Aorta (tissue), 5 donors: ENCODE measurements at regions not wholly inside any gene's neighbourhood (a gene's known extent, or its start where the extent isn't known, plus 50 kb on each side); places are given as distances from the start of the nearest gene placed in this dataset.

Experiments
- ATAC-seq: fragments of 200-7000 bp; cut with Tn5 transposase; one replicate; pipeline ENCODE4 v1.9.1; 2022; ENCODE audit warnings: moderate library complexity; ENCODE audit not compliant: low FRiP score
- DNase-seq, 2 donors: peaks; one replicate each; pipeline ENCODE4 v3.0.0-alpha.2; 2020
- H3K27ac ChIP-seq, 2 donors: one replicate each; pipeline ENCODE4 v1.5.1; 2013; ENCODE audit warnings: low read length in 2 of 2, mild to moderate bottlenecking in 2 of 2, moderate library complexity in 2 of 2, control low read depth in 1 of 2, inconsistent platforms in 1 of 2, low read depth in 1 of 2
- H3K27me3 ChIP-seq, 2 donors: one replicate each; pipeline ENCODE4 v1.6.1; 2013; ENCODE audit warnings: control low read depth in 1 of 2, low read length in 1 of 2, mild to moderate bottlenecking in 1 of 2, moderate library complexity in 1 of 2; ENCODE audit not compliant: insufficient read depth in 2 of 2, control insufficient read depth in 1 of 2
- H3K36me3 ChIP-seq, 2 donors: one replicate each; pipeline ENCODE4 v1.6.1; 2013; ENCODE audit warnings: control low read depth in 1 of 2, low read length in 1 of 2, mild to moderate bottlenecking in 1 of 2; ENCODE audit not compliant: insufficient read depth in 2 of 2, control insufficient read depth in 1 of 2
- H3K4me1 ChIP-seq, 2 donors: one replicate each; pipeline ENCODE4 v1.6.1; 2013; ENCODE audit warnings: low read length in 2 of 2, control low read depth in 1 of 2, mild to moderate bottlenecking in 1 of 2, moderate library complexity in 1 of 2; ENCODE audit not compliant: insufficient read depth in 2 of 2, control insufficient read depth in 1 of 2
- H3K4me3 ChIP-seq, 2 donors: one replicate each; pipeline ENCODE4 v1.5.1; 2013; ENCODE audit warnings: low read length in 2 of 2, control low read depth in 1 of 2, mild to moderate bottlenecking in 1 of 2
- H3K9me3 ChIP-seq: one replicate; pipeline ENCODE4 v1.6.1; 2013; ENCODE audit warnings: mild to moderate bottlenecking, low read length; ENCODE audit not compliant: control insufficient read depth
- WGBS, 2 donors: extraction: QIAGEN DNeasy Blood & Tissue Kit; methylation state at CpG; one replicate each; pipeline ENCODE4 v1.1.7; 2013; 5-methylcytosine and 5-hydroxymethylcytosine counted together
- intact Hi-C, 2 donors: fragments of 100-400 bp; cut with DNase I; formaldehyde crosslinking; loops; one replicate each; pipeline versions ENCODE4 v1.14.2 to v1.15.0; 2022
- donor health status: healthy with polysubstance abuse.
- donor health status: Bipolar disorder and iron deficiency.
- donor health status: DM: no; HTN: no; CAD: no.
- donor health status: DM: no; HTN: no; CAD: no.
- donor health status: DM: yes; HTN: yes; CAD: no.

DNA sequence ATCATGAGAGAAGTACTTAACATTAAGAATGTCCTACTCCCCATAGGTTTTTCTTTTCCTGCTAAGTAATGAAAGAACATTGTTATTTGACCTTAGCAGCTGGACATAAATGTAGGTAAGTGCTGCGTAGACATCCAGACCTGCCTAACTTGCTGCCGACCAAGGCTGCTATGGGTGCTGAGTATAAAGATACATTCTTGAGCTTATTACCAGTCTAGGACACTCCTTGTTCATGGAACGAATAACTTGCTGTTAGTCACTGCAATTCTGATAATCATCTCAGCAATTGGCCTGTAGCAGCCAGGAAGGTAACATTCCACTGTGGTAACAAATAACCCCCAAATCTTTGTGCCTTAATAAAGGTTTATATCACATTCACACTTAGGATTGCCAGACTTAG, 478.1 kb downstream of the VRK1 start:
- no peaks in the 10 kb centered on the region for H3K27me3 ChIP-seq
- no peak overlapping the region for H3K4me3 ChIP-seq
- no peaks in the 10 kb centered on the region for H3K36me3 ChIP-seq
- DNase-seq (no peak), ATAC-seq (no peak)
- no peaks in the 10 kb centered on the region for H3K9me3 ChIP-seq
- 78 to 85% methylated on average over 3 of the region's 3 CpGs for WGBS, 2 donors
- no peak overlapping the region for H3K27ac ChIP-seq
- no peaks in the 10 kb centered on the region for H3K4me1 ChIP-seq
- intact Hi-C loops: no loop called here

DNA sequence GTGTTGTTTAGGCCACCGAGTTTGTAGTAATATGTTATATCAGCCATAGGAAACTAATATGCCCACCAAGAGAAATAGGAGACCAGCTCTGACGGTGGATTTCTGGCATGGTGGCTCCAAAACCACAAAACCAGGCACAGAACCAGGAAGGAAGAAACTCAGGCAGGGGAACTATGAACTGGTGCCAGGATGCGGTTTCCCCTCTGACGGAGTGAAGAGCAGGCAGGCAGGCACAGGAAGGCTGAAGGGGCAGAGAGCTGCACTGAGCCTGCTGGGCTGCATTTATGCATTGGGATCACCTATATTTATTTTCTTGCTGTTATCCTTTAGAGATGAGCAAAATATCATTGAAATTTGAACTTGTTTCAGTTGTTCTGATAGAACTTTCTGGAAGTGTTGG, 479.4 kb downstream of the VRK1 start:
- WGBS, 2 donors: 66 to 69% methylated on average over 4 of the region's 4 CpGs
- intact Hi-C loops: no loop called here
- Histone ChIP-seq H3K27me3 (no peaks in the 10 kb centered on the region), H3K4me1 (no peaks in the 10 kb centered on the region), H3K9me3 (no peaks in the 10 kb centered on the region), H3K4me3 (no peak overlapping the region), H3K36me3 (no peaks in the 10 kb centered on the region), H3K27ac (no peak overlapping the region)
- DNase-seq: no peak
- no peak for ATAC-seq

DNA sequence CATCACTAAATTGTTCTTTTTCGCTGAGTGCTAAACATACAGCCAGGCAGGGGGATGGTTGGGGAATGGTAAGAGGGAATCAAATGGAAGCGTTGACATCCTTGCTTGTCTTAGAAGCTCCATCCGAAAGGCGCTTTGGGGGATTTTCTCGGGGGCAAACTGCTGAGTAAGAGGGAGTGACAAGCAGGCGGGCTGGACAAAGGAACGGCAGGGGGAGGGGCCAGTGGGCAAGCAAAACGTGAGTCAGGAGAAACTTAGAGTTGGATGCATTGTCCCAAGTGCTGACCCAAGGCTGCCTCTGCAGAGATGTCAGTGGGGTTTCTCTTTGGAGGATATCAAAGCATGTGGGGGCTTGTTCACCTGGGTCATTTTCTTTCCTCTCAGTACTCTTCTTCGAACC, 480.5 kb downstream of the VRK1 start:
- Histone ChIP-seq H3K4me1 (no peaks in the 10 kb centered on the region), H3K27me3 (no peaks in the 10 kb centered on the region), H3K27ac (no peak overlapping the region), H3K9me3 (no peaks in the 10 kb centered on the region), H3K4me3 (no peak overlapping the region), H3K36me3 (no peaks in the 10 kb centered on the region)
- DNase-seq (no peak), ATAC-seq (no peak)
- 26 to 27% methylated on average over 9 of the region's 9 CpGs for WGBS, 2 donors
- intact Hi-C loops: no loop called here

DNA sequence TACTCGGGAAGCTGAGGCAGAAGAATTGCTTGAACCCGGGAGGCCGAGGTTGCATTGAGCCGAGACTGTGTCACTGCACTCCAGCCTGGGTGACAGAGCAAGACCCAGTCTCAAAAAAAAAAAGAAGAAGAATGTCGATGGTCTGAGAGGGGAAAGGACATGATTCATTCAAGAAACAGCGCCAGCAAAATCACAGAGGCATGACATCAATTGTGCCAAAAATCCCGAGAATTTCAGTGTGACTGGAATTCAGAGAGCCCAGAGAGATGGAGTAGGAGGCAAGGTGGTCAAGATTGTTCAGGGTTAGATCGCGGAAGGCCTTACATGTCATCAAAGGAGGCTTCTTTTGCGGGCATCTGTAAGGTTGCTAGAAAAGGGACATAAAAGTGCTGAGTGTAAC, 483.3 kb downstream of the VRK1 start:
- Histone ChIP-seq H3K4me3 (no peak overlapping the region), H3K27ac (no peak overlapping the region), H3K36me3 (no peaks in the 10 kb centered on the region), H3K27me3 (no peaks in the 10 kb centered on the region), H3K4me1 (no peaks in the 10 kb centered on the region), H3K9me3 (no peaks in the 10 kb centered on the region)
- 59 to 68% methylated on average over 10 of the region's 10 CpGs for WGBS, 2 donors
- ATAC-seq (no peak), DNase-seq (no peak)
- intact Hi-C loops: no loop called here

DNA sequence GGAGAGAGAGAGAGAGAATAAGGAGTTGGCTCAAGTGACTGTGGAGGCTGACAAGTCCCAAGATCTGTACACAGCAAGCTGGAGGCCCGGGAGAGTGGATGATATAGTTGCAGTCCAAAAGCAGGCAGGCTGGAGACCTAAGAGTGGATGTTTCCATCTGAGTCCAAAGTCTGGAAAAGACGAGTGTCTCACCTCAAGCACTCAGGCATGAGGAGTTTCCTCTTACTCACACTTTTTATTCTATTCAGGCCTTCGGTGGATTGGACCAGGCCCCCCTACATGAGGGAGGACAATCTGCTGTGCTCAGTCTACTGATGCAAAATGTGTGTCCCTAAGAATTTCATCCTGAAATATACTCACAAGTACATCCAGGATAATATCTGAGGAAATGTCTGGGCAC, 484.6 kb downstream of the VRK1 start:
- WGBS, 2 donors: 59 to 69% methylated on average over 3 of the region's 3 CpGs
- intact Hi-C loops: no loop called here
- no peaks in the 10 kb centered on the region for H3K9me3 ChIP-seq
- no peaks in the 10 kb centered on the region for H3K36me3 ChIP-seq
- no peak for ATAC-seq
- no peak overlapping the region for H3K4me3 ChIP-seq
- no peak overlapping the region for H3K27ac ChIP-seq
- H3K27me3 ChIP-seq: no peaks in the 10 kb centered on the region
- no peak for DNase-seq
- no peaks in the 10 kb centered on the region for H3K4me1 ChIP-seq

DNA sequence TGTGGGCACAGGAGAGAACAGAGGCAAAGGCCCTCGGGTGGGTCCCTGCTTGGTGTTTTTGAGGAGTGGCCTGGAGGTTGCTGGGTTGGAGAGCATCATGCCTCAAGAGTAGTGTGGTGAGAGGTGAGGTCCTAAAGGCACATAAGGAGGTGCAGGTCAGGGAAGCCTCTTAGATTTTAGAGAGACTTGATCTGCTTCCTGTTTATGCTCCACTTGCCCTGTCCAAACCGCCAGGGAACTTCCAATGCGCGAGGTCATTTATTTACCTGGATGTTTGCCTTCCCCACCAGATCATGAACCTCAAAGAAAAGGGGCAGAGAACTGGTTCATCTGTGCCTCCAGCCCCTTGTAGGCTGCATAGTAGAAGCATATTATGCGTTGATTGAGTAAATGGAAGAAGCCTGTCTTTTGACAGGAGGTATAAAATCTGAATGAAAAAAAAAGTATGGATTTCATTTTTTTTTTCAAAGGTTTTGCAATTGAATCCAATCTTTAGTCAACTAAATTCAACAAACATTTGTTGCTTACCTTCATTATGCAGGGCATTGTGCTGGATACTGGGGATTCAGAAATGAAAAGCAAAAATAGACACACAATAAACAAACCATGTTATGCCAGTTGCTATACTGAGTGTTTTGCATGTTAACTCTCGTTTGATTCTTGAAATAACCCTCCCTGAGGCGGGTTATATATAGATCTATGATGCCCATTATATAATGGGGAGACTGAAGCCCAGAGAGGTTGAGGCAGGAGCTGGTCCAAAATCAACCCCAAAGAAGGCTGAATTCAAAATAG, 485.2 kb downstream of the VRK1 start:
- ATAC-seq: no peak
- H3K4me1 ChIP-seq: no peaks in the 10 kb centered on the region
- H3K27me3 ChIP-seq: no peaks in the 10 kb centered on the region
- no peak overlapping the region for H3K4me3 ChIP-seq
- no peaks in the 10 kb centered on the region for H3K36me3 ChIP-seq
- WGBS, 2 donors: 63 to 64% methylated on average over 7 of the region's 7 CpGs
- intact Hi-C loops: no loop called here
- DNase-seq: no peak
- H3K9me3 ChIP-seq: no peaks in the 10 kb centered on the region
- no peak overlapping the region for H3K27ac ChIP-seq

DNA sequence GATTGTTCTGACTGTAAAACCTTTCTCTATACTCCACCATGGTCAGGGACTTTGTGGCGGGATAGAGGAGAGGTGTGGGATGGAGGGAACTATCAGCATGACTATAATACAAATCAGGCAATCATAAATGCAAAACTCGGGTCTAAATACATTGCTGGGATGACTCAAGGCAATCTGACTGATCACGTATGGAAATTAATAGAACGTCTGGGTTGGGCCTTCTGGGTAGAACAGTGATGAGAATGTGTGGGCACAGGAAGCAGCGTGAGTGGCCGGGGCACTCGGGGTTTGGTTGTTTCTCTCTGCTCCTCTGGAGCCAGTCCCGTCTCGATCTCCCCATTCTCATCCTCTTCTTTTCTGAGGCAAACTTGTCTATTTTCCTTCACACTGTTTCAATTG, 485.8 kb downstream of the VRK1 start:
- Histone ChIP-seq H3K27me3 (no peaks in the 10 kb centered on the region), H3K4me1 (no peaks in the 10 kb centered on the region), H3K27ac (no peak overlapping the region), H3K36me3 (no peaks in the 10 kb centered on the region), H3K9me3 (no peaks in the 10 kb centered on the region), H3K4me3 (no peak overlapping the region)
- 79 to 86% methylated on average over 9 of the region's 9 CpGs for WGBS, 2 donors
- ATAC-seq (no peak), DNase-seq (no peak)
- intact Hi-C loops: no loop called here

DNA sequence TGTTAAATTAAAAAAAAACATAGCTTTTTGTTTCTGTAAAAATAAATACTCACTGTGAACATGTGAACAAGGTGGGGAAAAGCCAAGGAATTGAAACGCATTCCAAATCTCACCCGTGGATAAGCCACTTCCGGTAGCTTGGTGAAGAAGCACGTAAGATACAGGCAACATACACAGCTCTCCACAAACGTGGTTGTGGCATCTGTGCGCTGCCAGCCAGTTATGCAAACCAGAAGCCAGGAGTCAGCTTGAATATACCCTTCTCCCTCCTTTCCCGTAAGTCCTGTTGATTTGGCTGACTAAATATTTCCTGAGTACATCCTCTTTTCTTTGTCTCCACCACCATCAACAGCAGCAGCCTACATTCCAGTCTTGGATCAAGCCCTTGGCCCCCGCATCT, 486.2 kb downstream of the VRK1 start:
- WGBS, 2 donors: 61 to 66% methylated on average over 8 of the region's 8 CpGs
- no peak for ATAC-seq
- no peaks in the 10 kb centered on the region for H3K36me3 ChIP-seq
- H3K4me3 ChIP-seq: no peak overlapping the region
- H3K27ac ChIP-seq: no peak overlapping the region
- no peaks in the 10 kb centered on the region for H3K4me1 ChIP-seq
- no peak for DNase-seq
- no peaks in the 10 kb centered on the region for H3K9me3 ChIP-seq
- intact Hi-C loops: no loop called here
- no peaks in the 10 kb centered on the region for H3K27me3 ChIP-seq

DNA sequence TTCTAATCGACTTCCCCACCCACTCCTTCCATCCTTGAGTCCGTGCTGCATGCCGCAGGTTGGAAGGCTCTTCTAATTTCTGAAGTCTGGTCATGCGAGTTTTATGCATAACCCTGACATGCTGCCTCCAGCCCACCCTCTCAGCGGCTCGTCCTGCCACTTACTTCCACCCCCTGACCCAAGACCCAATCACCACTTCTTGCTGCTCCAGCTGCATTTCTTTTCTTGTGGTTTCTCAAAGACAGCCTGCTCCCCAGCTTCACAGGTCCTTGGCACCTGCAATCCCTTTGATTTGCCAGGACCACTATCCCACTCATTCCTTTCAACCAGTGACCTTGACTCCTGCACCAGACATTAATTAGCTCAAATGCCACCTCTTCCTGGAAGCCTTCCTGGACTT, 486.7 kb downstream of the VRK1 start:
- H3K4me1 ChIP-seq: no peaks in the 10 kb centered on the region
- intact Hi-C loops: no loop called here
- no peak overlapping the region for H3K27ac ChIP-seq
- DNase-seq (no peak), ATAC-seq (no peak)
- no peaks in the 10 kb centered on the region for H3K9me3 ChIP-seq
- no peaks in the 10 kb centered on the region for H3K36me3 ChIP-seq
- no peaks in the 10 kb centered on the region for H3K27me3 ChIP-seq
- H3K4me3 ChIP-seq: no peak overlapping the region
- 81 to 85% methylated on average over 6 of the region's 6 CpGs for WGBS, 2 donors
